ENCODE measurements at regions not wholly inside any gene's neighbourhood (a gene's known extent, or its start where the extent isn't known, plus 50 kb on each side); places are given as distances from the start of the nearest gene placed in this dataset.

GRCh38 chr7:3152714-3153113 lies 109.0 kb upstream of the CARD11 start:
- TF ChIP-seq POLR2A (IDR thresholded peaks at IDR 0.05), result no peak
- no peak for TF ChIP-seq CTCF (IDR thresholded peaks at IDR 0.05)
